T-helper 17 cell (primary cell): ENCODE measurements at regions not wholly inside any gene's neighbourhood (a gene's known extent, or its start where the extent isn't known, plus 50 kb on each side); places are given as distances from the start of the nearest gene placed in this dataset.

ENCODE experiments used
- ATAC-seq: fragments of 150-1000 bp; cut with Tn5 transposase; 2 replicates; pipeline ENCODE4 v1.10.0; 2021; ENCODE audit warnings: mild to moderate bottlenecking, moderate library complexity
- DNase-seq, 3 donors: peaks; one replicate each; pipeline versions ENCODE4 v3.0.0 to v3.0.0-alpha.2; 2020 to 2021
- H3K9me3 ChIP-seq: one replicate; pipeline ENCODE4 v1.7.0; 2013; ENCODE audit warnings: low read length, mild to moderate bottlenecking; ENCODE audit not compliant: control insufficient read depth, poor library complexity, severe bottlenecking
- H3K27ac Mint-ChIP-seq: one replicate; pipeline ENCODE4 v1.8.0; 2022; ENCODE audit warnings: mild to moderate bottlenecking, moderate library complexity, mixed read lengths
- H3K27me3 Mint-ChIP-seq: one replicate; pipeline ENCODE4 v1.8.0; 2022; ENCODE audit warnings: mixed read lengths
- H3K36me3 Mint-ChIP-seq: one replicate; pipeline ENCODE4 v1.8.0; 2022; ENCODE audit warnings: low read depth, mixed read lengths
- H3K4me1 Mint-ChIP-seq: one replicate; pipeline ENCODE4 v1.8.0; 2022; ENCODE audit warnings: mild to moderate bottlenecking, mixed read lengths
- H3K4me3 Mint-ChIP-seq: one replicate; pipeline ENCODE4 v1.8.0; 2022; ENCODE audit warnings: mild to moderate bottlenecking, moderate library complexity, mixed read lengths

DNA sequence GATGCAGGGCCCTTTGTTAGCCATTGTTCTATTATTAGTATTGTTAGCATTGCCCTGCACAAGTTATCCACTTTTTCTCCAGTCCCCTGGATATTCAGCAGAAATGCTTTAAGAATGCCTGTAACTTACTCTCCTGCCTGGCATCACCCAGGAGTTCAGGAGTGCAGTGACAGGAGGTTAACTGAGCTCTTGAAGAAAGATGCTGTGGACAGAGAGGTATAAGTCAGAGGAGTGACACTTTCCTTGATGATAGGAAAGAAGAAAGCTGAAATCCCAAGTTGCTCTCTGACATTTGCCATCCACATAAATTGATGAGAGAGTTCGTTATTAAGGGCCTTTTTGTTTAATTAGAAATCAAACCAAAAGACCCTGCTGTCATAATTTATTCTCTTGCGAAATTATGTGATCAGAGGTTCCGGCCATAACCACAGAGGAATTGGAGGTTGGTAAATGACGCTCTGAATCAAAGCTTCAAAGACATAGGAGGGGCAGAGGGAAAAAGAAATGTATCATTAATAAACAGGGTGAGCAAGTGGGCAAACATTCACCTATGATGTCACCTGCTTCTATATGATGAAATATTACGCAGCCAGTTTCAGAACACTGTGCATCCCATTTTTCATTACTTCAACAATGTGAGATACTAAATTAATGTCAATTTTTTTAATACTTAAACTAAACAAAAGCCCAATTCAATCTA is 230.2 kb upstream of the JADE1 start:
- H3K27me3 Mint-ChIP-seq, result peaks cover 17% of the 10 kb centered on the region
- H3K27ac Mint-ChIP-seq, result no peak overlapping the region
- no peaks in the 10 kb centered on the region for H3K36me3 Mint-ChIP-seq
- no peak overlapping the region for H3K4me3 Mint-ChIP-seq
- DNase-seq, result no peak
- no peaks in the 10 kb centered on the region for H3K4me1 Mint-ChIP-seq
- ATAC-seq, result no peak
- no peaks in the 10 kb centered on the region for H3K9me3 ChIP-seq

DNA sequence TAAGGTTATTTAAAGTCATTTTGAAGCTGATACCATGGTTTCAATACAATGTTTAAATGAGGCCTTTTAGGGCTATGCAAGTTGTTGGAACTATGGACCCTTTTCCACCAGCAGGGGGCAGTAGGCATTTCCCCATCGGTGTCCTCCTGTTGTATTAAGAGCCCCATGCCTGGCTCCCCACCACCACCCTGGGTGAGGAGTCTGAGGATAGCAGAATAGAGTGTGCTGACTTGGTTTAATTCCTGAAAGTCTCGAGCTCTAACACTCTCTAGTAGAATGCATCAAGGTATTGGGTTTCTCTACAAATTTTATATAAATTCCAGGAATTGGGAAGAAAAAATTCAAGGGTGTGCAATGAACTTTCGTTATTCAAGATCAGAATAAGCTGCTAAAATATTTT is 234.8 kb upstream of the JADE1 start:
- Mint-ChIP-seq H3K27ac (no peak overlapping the region), H3K27me3 (peaks cover 21% of the 10 kb centered on the region), H3K4me3 (no peak overlapping the region), H3K36me3 (peaks cover 2% of the 10 kb centered on the region), H3K4me1 (no peaks in the 10 kb centered on the region)
- DNase-seq, result peak in 2 of 3 donors; percentile 11 to 38
- ATAC-seq, result peak; percentile 74
- no peaks in the 10 kb centered on the region for H3K9me3 ChIP-seq

- H3K36me3 Mint-ChIP-seq, result peaks cover 2% of the 10 kb centered on the region
- ATAC-seq, result no peak
- H3K4me1 Mint-ChIP-seq, result no peaks in the 10 kb centered on the region
- no peak for DNase-seq
- H3K27ac Mint-ChIP-seq, result no peak overlapping the region
- peaks cover 25% of the 10 kb centered on the region for H3K27me3 Mint-ChIP-seq
- no peaks in the 10 kb centered on the region for H3K9me3 ChIP-seq
- H3K4me3 Mint-ChIP-seq, result no peak overlapping the region
Measured at GRCh38 chr4:128573781-128574508, 235.6 kb upstream of the JADE1 start.

DNA sequence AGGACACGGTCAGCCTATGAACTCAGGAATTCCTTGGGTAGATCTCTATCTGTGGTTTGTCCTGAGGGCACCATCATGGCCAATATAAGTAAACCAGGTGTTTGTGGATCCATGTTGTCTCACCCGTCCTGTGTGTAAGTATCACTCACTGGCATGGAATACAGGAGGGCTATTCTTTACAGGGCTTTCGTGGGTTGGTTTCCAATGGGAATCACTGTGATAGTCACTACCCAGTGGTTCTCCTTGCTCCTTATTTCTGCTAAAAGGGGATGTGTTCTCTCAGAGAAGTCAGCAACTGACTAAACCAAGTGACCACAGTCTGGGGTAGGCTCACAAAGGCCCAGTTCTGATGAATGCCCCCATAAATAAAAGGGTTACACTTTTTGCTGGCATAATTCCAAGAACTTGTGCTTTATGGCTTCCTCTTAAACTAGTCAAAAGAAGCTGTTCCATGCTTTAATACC is 236.7 kb upstream of the JADE1 start:
- H3K4me1 Mint-ChIP-seq, result no peaks in the 10 kb centered on the region
- H3K4me3 Mint-ChIP-seq, result no peak overlapping the region
- H3K36me3 Mint-ChIP-seq, result peaks cover 2% of the 10 kb centered on the region
- no peak overlapping the region for H3K27ac Mint-ChIP-seq
- no peaks in the 10 kb centered on the region for H3K9me3 ChIP-seq
- ATAC-seq, result no peak
- no peak for DNase-seq
- peaks cover 35% of the 10 kb centered on the region for H3K27me3 Mint-ChIP-seq

GRCh38 chr4:128571747-128572146 is 237.8 kb upstream of the JADE1 start:
- ATAC-seq (no peak), DNase-seq (no peak)
- H3K27me3 Mint-ChIP-seq, result peaks cover 45% of the 10 kb centered on the region
- H3K36me3 Mint-ChIP-seq, result peaks cover 2% of the 10 kb centered on the region
- H3K27ac Mint-ChIP-seq, result no peak overlapping the region
- H3K4me3 Mint-ChIP-seq, result no peak overlapping the region
- no peaks in the 10 kb centered on the region for H3K9me3 ChIP-seq
- H3K4me1 Mint-ChIP-seq, result no peaks in the 10 kb centered on the region

DNA sequence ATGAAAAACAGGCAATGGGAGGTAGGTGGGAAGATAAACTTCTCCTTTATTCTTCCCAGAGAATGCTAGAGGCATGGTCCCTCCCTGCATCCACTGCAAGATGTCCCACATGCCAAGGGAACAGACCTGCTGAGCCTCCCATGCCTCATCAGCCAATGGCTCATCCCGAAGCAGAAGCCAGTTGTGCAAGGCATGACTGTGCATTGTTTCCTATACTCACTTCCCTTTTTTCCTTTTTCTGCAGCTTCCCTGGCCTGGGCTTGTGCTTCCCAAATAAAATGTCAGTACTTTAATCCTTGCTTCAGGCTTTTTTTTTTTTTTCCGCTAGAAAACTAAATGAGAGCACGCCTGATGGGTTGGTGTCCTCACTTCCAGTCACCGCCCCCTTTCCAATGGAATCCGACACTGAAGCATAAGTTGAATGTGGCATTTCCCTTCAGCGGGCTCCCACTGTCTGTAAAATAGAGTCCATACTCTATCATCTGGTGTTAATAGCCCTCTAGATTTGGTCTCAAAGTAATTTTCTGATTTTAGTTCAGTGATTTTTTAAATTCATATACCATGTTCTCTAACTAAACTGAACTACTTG is 239.0 kb upstream of the JADE1 start:
- DNase-seq (no peak), ATAC-seq (no peak)
- H3K27me3 Mint-ChIP-seq, result peaks cover 58% of the 10 kb centered on the region
- no peaks in the 10 kb centered on the region for H3K4me1 Mint-ChIP-seq
- H3K4me3 Mint-ChIP-seq, result no peak overlapping the region
- no peaks in the 10 kb centered on the region for H3K9me3 ChIP-seq
- H3K27ac Mint-ChIP-seq, result no peak overlapping the region
- H3K36me3 Mint-ChIP-seq, result peaks cover 2% of the 10 kb centered on the region

DNA sequence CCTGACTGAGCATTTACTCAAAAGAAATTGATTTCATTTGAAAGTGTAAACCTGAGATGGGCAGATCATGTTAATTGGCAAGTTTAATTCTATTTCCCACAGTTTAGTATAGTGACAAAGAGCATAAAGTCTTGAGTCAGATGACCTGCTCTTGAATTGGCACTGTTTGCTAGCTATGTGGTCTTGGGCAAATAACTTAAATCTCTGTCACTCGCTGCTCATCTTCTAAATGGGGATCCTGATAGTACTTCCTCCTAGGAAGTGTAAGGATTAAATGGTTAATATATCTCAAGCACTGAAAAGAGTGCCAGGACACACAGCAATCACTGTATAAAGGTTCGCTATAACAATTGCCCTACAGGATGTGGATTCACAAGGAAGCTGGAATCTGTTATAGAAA is 242.8 kb upstream of the JADE1 start:
- Mint-ChIP-seq H3K4me1 (no peaks in the 10 kb centered on the region), H3K27ac (no peak overlapping the region), H3K4me3 (no peak overlapping the region), H3K36me3 (peaks cover 2% of the 10 kb centered on the region), H3K27me3 (peaks cover 72% of the 10 kb centered on the region)
- ATAC-seq (no peak), DNase-seq (no peak)
- H3K9me3 ChIP-seq, result no peaks in the 10 kb centered on the region

GRCh38 chr4:128565565-128566186 is 243.8 kb upstream of the JADE1 start:
- Mint-ChIP-seq H3K4me3 (no peak overlapping the region), H3K27ac (no peak overlapping the region), H3K27me3 (peaks cover 65% of the 10 kb centered on the region), H3K36me3 (no peaks in the 10 kb centered on the region), H3K4me1 (peaks cover 4% of the 10 kb centered on the region)
- no peak for ATAC-seq
- H3K9me3 ChIP-seq, result no peaks in the 10 kb centered on the region
- no peak for DNase-seq

DNA sequence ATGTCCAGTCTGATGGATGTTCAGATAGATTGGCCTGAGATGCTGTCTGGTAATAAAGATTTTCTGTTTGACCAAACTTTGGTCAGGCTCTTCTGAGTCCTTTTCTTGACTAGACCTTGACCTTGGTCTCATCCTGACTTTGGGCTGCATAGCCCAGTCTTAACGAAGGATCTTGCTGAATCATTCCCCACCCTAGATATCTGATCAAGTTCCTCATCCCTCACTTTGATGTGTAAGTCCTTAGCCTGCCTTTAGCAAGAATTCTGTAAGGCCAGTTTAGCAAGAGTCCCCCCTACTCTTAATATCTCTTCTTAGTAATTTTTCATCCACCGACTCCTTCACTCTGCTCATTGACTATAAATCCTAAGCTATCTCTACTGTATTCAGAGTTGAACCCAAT is 244.4 kb upstream of the JADE1 start:
- no peak for ATAC-seq
- H3K9me3 ChIP-seq, result no peaks in the 10 kb centered on the region

DNA sequence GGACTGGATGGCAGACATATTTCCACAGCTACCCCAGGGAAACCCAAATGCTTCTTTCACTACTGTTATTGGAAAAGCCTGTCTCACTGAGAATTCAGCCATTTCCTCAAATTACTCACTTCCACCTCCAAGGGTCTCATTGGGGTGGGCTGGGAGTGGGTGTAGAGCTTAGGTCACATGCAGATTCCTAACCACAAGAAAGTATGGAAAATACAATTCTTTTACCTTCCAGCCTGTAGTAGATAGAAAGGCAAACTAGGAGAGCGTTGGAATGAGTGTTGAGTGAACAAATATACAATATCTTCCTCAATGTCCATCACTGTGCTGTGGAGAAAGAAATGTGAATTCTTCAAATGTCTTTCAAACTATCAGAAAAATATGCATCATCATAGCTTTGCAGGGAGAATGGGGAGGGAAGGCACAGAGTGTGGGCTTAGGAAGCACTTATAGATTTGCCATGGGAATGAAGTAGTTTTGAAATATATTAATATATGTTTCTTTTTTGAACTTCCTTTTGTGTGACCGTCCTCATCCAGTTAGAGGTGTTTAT is 245.3 kb upstream of the JADE1 start:
- Mint-ChIP-seq H3K4me1 (peaks cover 4% of the 10 kb centered on the region), H3K27ac (no peak overlapping the region), H3K27me3 (peaks cover 51% of the 10 kb centered on the region), H3K36me3 (no peaks in the 10 kb centered on the region), H3K4me3 (no peak overlapping the region)
- no peaks in the 10 kb centered on the region for H3K9me3 ChIP-seq
- ATAC-seq, result no peak
- DNase-seq, result no peak

More for the DNA sequence above, 244.4 kb upstream of the JADE1 start:
- Mint-ChIP-seq H3K4me3 (no peak overlapping the region), H3K4me1 (peaks cover 4% of the 10 kb centered on the region), H3K36me3 (no peaks in the 10 kb centered on the region), H3K27me3 (peaks cover 59% of the 10 kb centered on the region), H3K27ac (no peak overlapping the region)
- DNase-seq, result no peak

GRCh38 chr4:128560754-128561495 is 248.6 kb upstream of the JADE1 start:
- no peak for ATAC-seq
- Mint-ChIP-seq H3K36me3 (no peaks in the 10 kb centered on the region), H3K4me3 (no peak overlapping the region), H3K27me3 (peaks cover 23% of the 10 kb centered on the region), H3K27ac (no peak overlapping the region), H3K4me1 (peaks cover 4% of the 10 kb centered on the region)
- no peaks in the 10 kb centered on the region for H3K9me3 ChIP-seq
- DNase-seq, result no peak

DNA sequence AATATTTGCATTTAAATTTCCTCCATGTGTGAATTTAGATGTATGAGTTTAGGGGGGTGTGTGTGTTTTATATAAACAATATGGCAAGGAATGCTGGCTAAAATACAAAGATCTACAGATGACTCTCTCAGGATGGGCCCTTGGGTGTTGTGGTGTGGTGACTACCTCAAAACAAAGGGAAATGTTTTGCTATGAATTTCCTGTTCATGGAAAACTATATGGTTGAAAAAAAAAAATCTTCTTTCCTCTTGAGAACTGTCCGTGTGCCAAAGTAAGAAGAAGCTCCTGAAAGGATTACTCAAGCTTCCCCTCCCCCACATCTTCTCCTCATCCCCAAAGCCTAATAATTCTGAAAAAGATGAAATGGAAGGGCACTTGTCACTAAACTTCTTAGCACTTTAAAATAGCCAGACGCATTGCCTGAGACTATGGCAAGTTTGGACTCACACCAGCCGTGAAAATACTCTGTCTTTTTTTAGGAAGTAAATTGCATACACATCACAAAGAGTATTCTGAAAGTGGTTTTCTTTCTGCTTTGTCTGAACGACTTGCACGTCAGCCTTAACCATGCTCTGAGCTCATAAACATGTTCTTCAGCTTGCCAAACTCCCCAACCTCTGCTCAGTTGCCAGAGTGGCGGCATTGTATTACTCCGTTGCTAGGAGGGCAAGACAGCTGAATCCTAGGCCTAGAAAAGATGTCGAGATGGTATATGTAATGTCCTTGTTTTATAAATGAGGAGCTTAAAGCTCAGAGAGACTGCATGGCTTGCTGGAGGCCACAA is 250.4 kb upstream of the JADE1 start:
- Mint-ChIP-seq H3K4me3 (no peak overlapping the region), H3K27ac (peak overlapping the region; percentile 32), H3K27me3 (peaks cover 5% of the 10 kb centered on the region), H3K36me3 (no peaks in the 10 kb centered on the region), H3K4me1 (peaks cover 6% of the 10 kb centered on the region)
- no peak for DNase-seq
- ATAC-seq, result no peak
- H3K9me3 ChIP-seq, result no peaks in the 10 kb centered on the region
